AG08395 (cell line): ENCODE measurements at regions not wholly inside any gene's neighbourhood (a gene's known extent, or its start where the extent isn't known, plus 50 kb on each side); places are given as distances from the start of the nearest gene placed in this dataset.

Experiments used
- DNase-seq: peaks from one replicate; pipeline ENCODE4 v3.0.0; 2012; ENCODE audit warnings: mixed read lengths, low spot score

GRCh38 chr2:240297256-240298116 is 138.0 kb upstream of the GPC1 start:
- no peak for DNase-seq

- DNase-seq: no peak
Measured at GRCh38 chr2:240298117-240298790, 137.2 kb upstream of the GPC1 start.

GRCh38 chr2:240298803-240299709 is 136.4 kb upstream of the GPC1 start:
- DNase-seq: no peak

- DNase-seq: no peak
Measured at GRCh38 chr2:240299710-240300068, 135.8 kb upstream of the GPC1 start.

GRCh38 chr2:240300261-240300821 is 135.1 kb upstream of the GPC1 start:
- no peak for DNase-seq

- no peak for DNase-seq
Measured at GRCh38 chr2:240300840-240301239, 134.6 kb upstream of the GPC1 start.

- DNase-seq: no peak
Measured at GRCh38 chr2:240301256-240301795, 134.1 kb upstream of the GPC1 start.

GRCh38 chr2:240302041-240302440 is 133.4 kb upstream of the GPC1 start:
- no peak for DNase-seq

- DNase-seq: no peak
Measured at GRCh38 chr2:240302933-240303595, 132.4 kb upstream of the GPC1 start.

GRCh38 chr2:240303896-240304745 is 131.3 kb upstream of the GPC1 start:
- DNase-seq: no peak

- no peak for DNase-seq
Measured at GRCh38 chr2:240304746-240305161, 130.7 kb upstream of the GPC1 start.

GRCh38 chr2:240305369-240305962 is 130.0 kb upstream of the GPC1 start:
- DNase-seq: no peak

GRCh38 chr2:240306185-240306584 is 129.3 kb upstream of the GPC1 start:
- DNase-seq: no peak

- no peak for DNase-seq
Measured at GRCh38 chr2:240308111-240308651, 127.3 kb upstream of the GPC1 start.

- DNase-seq: no peak
Measured at GRCh38 chr2:240309214-240309613, 126.2 kb upstream of the GPC1 start.

- DNase-seq: no peak
Measured at GRCh38 chr2:240310201-240310600, 125.3 kb upstream of the GPC1 start.

- DNase-seq: no peak
Measured at GRCh38 chr2:240310645-240311044, 124.8 kb upstream of the GPC1 start.

GRCh38 chr2:240311821-240312220 is 123.6 kb upstream of the GPC1 start:
- DNase-seq: no peak

GRCh38 chr2:240319221-240319854 is 116.1 kb upstream of the GPC1 start:
- no peak for DNase-seq
